Neural cell (in vitro differentiated cells): ENCODE measurements at regions not wholly inside any gene's neighbourhood (a gene's known extent, or its start where the extent isn't known, plus 50 kb on each side); places are given as distances from the start of the nearest gene placed in this dataset.

ENCODE experiments used
- CTCF ChIP-seq: fragments of 450-650 bp; IDR thresholded peaks from 2 replicates; pipeline ENCODE4 v1.5.1; 2014; ENCODE audit warnings: antibody characterized with exemption, mild to moderate bottlenecking, moderate library complexity; ENCODE audit not compliant: poor library complexity, severe bottlenecking
- EZH2 ChIP-seq: fragments of 200-600, 300-800 bp; shearing (Covaris generic), sonication (generic); IDR thresholded peaks from 2 replicates; pipeline ENCODE4 v1.6.1; 2014; ENCODE audit warnings: antibody characterized with exemption, low read length, borderline replicate concordance, mild to moderate bottlenecking; ENCODE audit not compliant: insufficient read depth, poor library complexity, severe bottlenecking
- POLR2AphosphoS5 ChIP-seq: IDR thresholded peaks from 2 replicates; pipeline ENCODE4 v1.6.1; 2012
- RAD21 ChIP-seq: fragments of 450-650 bp; conservative IDR thresholded peaks from 2 replicates; pipeline ENCODE4 v1.6.1; 2014; ENCODE audit warnings: antibody characterized with exemption, mild to moderate bottlenecking, moderate library complexity

- no peak for TF ChIP-seq EZH2
- TF ChIP-seq CTCF: no peak
- no peak for TF ChIP-seq RAD21
- no peak for TF ChIP-seq POLR2AphosphoS5
Observed at GRCh38 chr13:22592515-22592914, 588.3 kb upstream of the SGCG start.
